ENCODE measurements at regions not wholly inside any gene's neighbourhood (a gene's known extent, or its start where the extent isn't known, plus 50 kb on each side); places are given as distances from the start of the nearest gene placed in this dataset.

- no peak for DNase-seq
- intact Hi-C loops (cut with DNase I), result no loop called here
Measured at GRCh38 chr22:47471406-47471805, 709.0 kb downstream of the TBC1D22A start.

DNA sequence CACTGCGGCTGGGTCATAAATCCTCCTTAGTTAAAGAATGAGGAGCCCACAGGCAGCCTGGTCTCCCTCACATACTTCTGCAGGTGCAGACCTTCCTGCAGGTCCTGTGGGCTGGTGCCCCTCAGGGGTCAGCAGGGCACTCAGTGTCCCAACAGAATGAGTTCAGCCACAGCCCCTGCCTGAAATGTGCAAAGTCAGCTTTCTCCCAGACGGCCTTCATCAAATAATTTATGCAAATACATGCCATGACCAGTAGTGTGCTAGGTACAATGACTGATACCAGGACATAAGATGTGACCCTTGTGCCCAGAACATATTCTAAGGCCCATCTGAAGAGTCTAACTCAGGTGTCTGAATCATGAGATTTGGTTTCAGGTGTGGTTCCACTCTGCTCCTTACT, 703.4 kb downstream of the TBC1D22A start:
- intact Hi-C loops (cut with DNase I), result no loop called here
- no peak for DNase-seq

GRCh38 chr22:47465222-47465621, 702.8 kb downstream of the TBC1D22A start:
- DNase-seq, result peak in 1 of 10 donors; percentile 61
- intact Hi-C loops (cut with DNase I), result no loop called here

- intact Hi-C loops (cut with DNase I), result no loop called here
- no peak for DNase-seq
Measured at GRCh38 chr22:47463220-47463619, 700.8 kb downstream of the TBC1D22A start.

- intact Hi-C loops (cut with DNase I), result no loop called here
- DNase-seq, result no peak
Measured at GRCh38 chr22:47460861-47461260, 698.4 kb downstream of the TBC1D22A start.

GRCh38 chr22:47460176-47460575, 697.7 kb downstream of the TBC1D22A start:
- intact Hi-C loops (cut with DNase I), result no loop called here
- no peak for DNase-seq

DNA sequence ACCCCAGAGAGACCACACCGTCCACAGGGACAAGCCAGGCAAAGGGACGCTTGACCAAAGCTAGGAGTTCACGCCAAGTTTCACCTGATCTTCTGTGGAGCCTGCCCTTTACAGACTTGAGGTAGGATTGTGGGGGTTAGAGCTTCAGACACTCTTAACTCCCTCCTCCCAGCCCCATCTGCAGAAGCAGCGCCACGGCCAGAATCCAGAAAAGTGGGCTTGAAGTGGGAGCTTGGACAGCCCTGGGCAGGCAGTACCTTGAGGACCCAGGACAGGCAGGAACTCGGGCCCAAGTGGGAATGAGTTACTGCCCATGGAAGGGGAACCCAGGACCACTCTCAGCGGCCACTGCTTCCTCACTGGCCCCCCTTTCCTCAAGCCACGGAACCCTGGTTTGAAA, 695.9 kb downstream of the TBC1D22A start:
- no peak for DNase-seq
- intact Hi-C loops (cut with DNase I), result no loop called here

DNA sequence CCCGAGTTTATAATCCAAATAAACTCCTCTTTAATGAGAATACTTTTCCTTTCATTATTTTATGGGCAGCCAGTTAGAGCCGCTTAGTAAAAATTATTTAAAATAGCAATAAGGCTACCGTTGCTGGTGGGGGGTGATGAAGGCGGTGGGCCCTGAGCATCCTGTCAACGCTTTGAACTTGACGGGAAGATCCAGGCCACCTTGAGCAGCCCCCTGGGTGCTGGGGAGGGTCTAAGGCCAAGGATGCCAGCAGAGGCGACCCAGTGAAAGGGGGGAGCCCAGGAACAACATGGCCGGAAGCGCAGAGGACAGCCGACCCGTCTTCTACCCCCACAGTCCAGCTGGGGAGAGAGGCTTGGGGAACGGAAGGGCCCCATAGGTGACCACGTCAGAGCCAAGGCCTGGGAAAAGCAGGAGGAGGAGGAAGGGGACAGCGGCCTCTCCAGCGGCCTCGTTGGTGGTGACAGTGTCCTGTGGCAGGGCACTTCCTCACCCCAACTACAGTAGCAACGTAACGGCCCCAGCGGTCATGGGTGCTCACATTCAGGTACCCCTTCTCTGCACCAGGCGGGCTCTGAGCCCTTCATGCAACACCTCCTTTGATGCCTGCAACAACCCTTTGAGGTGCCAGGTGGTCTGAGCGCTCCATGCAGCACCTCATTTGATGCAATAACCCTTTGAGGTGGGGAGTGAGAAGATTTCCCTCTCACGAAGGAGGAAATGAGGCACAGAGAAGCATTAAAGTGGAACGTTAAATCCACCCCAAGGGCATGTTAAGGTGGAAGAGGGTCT, 695.3 kb downstream of the TBC1D22A start:
- intact Hi-C loops (cut with DNase I), result no loop called here
- DNase-seq, result no peak

DNA sequence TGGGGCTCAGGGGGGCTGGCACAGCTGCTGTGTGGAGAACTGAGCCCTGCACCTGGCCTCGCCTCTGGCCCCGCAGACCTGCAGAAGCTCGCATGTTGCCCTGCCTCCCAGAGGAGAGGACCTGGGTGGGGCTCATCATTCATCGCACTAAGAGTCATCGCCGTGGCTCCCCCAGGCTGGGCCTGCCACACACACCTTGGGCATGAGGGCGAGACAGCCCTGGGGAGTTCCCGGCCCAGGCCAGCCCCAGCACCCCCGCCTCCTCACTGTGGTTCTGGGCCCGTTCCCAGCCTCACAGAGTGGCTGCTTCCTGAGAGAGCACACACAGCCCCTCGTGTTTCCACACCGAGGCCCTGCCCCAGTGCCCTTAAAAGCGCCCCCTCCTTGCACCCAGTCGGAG, 694.6 kb downstream of the TBC1D22A start:
- no peak for DNase-seq
- intact Hi-C loops (cut with DNase I), result no loop called here

- DNase-seq, result no peak
- intact Hi-C loops (cut with DNase I), result no loop called here
Measured at GRCh38 chr22:47456031-47456430, 693.6 kb downstream of the TBC1D22A start.

DNA sequence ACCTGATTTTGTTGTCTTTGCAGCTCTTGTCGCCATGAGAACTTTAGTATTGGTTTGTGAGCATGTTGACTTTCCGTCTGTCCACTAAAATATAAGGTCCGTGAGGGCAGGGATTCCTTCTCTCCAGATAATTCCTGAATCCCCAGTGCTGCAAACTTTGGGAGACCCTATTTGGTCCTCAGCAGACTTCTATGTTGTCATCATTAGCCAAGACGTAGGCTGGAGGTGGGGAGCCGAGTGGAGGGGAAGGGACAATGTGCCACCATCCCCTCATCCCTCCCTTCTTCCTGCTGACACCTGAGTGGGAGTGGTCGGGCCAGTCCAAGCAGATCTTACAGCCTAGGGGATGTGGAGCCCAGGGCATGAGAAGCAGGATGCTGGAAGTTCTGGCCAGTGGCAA, 690.6 kb downstream of the TBC1D22A start:
- intact Hi-C loops (cut with DNase I), result no loop called here

GRCh38 chr22:47452184-47452583, 689.7 kb downstream of the TBC1D22A start:
- no peak for DNase-seq
- intact Hi-C loops (cut with DNase I), result no loop called here

More for the DNA sequence above, 690.6 kb downstream of the TBC1D22A start:
- DNase-seq, result no peak

DNA sequence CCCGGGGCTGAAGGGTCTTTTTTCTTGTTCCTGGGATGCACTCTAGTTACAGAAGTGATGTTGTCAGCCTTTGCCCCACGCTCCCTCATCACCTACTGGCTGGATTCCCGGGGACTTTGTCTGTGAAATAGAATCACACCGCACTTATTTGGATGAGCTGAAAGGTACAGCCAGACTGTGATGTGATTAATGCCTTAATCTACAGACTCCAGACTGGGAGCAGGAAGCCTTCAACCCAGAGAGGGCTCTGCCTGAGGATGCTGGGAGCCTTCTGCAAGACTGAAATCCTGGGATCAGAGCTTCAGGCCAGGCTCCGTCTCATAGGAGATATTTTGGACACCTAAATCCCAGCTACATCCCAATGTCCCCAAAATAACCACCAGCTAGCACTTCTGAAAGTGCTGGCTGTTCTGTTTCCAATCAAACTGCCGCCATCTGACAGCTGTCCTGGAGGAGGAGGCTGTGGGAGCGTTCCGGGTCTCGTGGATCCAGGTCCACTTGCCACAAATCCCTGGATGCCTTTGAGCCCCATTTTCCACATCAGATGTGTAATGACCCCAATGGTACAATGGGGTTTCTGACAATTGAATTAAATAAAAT, 688.5 kb downstream of the TBC1D22A start:
- DNase-seq, result peak in 6 of 10 donors; percentile 40 to 92 (median 56)
- intact Hi-C loops (cut with DNase I), result no loop called here

- no peak for DNase-seq
- intact Hi-C loops (cut with DNase I), result no loop called here
Measured at GRCh38 chr22:47449508-47450270, 687.2 kb downstream of the TBC1D22A start.

GRCh38 chr22:47448231-47449223, 686.1 kb downstream of the TBC1D22A start:
- DNase-seq, result no peak
- intact Hi-C loops (cut with DNase I), result no loop called here

DNA sequence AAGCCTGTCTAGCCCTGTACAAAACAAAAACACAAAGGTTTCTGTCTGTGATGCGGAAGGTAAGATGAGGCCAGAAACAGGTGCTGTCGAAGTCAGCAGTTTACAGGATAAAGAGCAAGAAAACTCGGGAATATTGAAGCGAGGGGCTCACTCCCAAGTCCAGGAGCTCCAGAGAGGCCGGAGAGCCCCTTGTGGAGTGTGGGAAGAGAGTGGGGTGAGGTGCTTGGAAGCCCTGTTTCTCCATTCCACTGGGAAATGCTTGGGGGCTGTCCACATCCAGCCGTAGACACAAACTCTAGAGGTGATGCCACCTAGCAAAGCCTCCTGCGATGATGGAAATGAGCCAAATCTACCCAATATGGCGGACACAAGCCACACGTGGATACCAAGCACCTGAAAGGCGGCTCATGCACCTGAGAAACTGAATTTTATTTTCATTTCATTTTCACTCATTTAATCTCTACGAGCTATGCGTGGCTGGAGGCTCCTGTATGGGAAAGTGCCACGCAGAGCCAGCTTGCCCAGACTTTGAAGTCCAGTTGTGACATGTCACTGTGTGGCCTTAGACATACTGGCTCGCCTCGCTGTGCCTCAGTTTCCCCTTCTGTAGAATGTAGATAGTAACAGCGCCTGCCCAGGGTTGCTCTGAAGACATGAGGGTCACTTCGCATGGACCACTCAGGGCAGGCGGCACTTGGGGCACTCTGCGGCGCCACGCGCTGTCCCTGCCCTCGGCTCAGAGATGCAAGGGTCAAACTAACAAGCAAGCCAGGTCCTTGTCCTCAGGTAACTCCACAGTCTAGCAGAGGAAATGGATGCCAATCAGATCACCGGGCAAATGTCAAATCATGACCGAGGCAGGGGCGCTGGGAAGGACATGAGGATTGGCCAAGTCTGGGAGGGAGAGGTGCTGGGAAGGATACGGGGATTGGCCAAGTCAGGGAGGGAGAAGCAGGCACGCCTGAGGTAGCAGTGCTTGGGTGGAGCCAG, 684.7 kb downstream of the TBC1D22A start:
- DNase-seq, result no peak
- intact Hi-C loops (cut with DNase I), result no loop called here

DNA sequence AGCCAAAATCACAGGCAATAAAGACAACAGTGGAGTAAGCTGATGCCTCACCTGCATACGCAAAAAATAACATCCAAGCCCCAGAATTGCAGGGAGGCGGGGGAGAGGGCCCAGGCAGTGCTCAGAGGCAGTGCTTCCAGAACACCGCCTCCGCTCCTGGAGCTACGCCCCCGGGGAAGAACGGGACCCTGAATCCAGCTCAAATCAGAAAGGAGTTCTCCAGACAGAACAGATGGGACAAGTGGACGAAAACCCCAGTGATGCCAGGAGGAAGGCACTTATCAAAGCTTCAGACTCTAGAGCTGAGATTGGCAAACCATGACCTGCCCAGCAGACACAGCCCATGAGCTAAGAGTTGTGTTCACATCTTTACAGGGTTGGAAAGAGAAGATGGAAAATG, 683.9 kb downstream of the TBC1D22A start:
- peak in 1 of 10 donors; percentile 75 for DNase-seq
- intact Hi-C loops (cut with DNase I), result no loop called here

- intact Hi-C loops (cut with DNase I), result no loop called here
- DNase-seq, result no peak
Measured at GRCh38 chr22:47445716-47446290, 683.4 kb downstream of the TBC1D22A start.

DNA sequence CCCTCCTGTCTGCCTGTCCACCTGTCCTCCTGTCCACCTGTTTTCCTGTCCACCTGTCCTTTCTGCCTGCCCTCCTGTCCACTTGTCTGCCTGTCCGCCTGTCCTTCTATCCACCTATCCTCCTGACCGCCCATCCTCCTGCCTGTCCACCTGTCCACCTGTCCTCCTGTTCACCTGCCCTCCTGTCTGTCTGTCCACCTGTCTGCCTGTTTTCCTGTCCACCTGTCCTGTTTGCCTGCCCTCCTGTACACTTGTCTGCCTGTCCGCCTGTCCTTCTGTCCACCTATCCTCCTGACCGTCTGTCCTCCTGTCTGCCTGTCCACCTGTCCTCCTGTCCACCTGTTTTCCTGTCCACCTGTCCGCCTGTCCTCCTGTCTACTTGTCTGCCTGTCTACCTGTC, 682.8 kb downstream of the TBC1D22A start:
- intact Hi-C loops (cut with DNase I), result no loop called here
- no peak for DNase-seq

Measured in posterior cingulate gyrus (tissue), 11 donors.